Stomach (tissue), 4 donors: ENCODE measurements at regions not wholly inside any gene's neighbourhood (a gene's known extent, or its start where the extent isn't known, plus 50 kb on each side); places are given as distances from the start of the nearest gene placed in this dataset.

Source experiments
- EP300 ChIP-seq: sonication (generic); formaldehyde crosslinking; IDR thresholded peaks from one replicate; pipeline ENCODE4 v1.6.1; 2017; ENCODE audit warnings: antibody characterized with exemption
- POLR2A ChIP-seq, 4 donors: fragments of 450-650 bp; IDR thresholded peaks; one replicate each; pipeline ENCODE4 v1.6.1; 2016; ENCODE audit warnings: antibody characterized with exemption in 4 of 4, control low read depth in 2 of 4, mild to moderate bottlenecking in 1 of 4, moderate library complexity in 1 of 4
- POLR2AphosphoS5 ChIP-seq, 3 donors: sonication (generic); formaldehyde crosslinking; IDR thresholded peaks; one replicate each; pipeline ENCODE4 v1.6.1; 2016; ENCODE audit warnings: antibody characterized with exemption in 3 of 3
- TF ChIP-seq, protein P1 (sequence below), 7 experiments: fragments of 450-650 bp in 4 of 7; fragments of 200-600 bp in 3 of 7; sonication (generic) in 3 of 7; IDR thresholded peaks; one replicate each; pipeline ENCODE4 v1.5.1; 2016 to 2019; ENCODE audit warnings: antibody characterized with exemption in 7 of 7, control low read depth in 2 of 7, mild to moderate bottlenecking in 1 of 7

DNA sequence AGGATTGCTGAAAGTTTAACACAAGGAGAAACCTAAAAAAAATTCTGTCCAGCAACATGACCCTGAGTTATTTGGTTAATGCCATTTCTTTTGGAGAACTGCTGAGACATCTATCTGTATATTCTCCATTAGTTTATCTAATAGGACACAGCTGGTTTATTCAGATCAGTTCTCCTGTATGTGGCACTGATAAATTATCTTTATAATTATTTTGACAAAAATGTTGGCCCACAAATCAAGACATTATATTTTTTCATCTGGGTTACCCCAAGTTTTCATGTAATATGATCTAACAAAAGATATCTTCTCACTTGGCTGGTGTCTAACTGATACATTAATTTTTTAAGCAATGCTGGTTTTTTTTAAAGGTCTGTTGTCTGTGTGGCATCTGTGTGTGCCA is 231.4 kb downstream of the KLF12 start:
- TF ChIP-seq EP300 (no peak), POLR2AphosphoS5 (IDR thresholded peaks at IDR 0.05) (no peak), POLR2A (IDR thresholded peaks at IDR 0.05) (no peak)
- TF ChIP-seq, protein P1, sequence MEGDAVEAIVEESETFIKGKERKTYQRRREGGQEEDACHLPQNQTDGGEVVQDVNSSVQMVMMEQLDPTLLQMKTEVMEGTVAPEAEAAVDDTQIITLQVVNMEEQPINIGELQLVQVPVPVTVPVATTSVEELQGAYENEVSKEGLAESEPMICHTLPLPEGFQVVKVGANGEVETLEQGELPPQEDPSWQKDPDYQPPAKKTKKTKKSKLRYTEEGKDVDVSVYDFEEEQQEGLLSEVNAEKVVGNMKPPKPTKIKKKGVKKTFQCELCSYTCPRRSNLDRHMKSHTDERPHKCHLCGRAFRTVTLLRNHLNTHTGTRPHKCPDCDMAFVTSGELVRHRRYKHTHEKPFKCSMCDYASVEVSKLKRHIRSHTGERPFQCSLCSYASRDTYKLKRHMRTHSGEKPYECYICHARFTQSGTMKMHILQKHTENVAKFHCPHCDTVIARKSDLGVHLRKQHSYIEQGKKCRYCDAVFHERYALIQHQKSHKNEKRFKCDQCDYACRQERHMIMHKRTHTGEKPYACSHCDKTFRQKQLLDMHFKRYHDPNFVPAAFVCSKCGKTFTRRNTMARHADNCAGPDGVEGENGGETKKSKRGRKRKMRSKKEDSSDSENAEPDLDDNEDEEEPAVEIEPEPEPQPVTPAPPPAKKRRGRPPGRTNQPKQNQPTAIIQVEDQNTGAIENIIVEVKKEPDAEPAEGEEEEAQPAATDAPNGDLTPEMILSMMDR (IDR thresholded peaks at IDR 0.05): no peak
